Inflammatory macrophage treated with lipopolysaccharide for 1 hour (primary cell): ENCODE measurements at regions not wholly inside any gene's neighbourhood (a gene's known extent, or its start where the extent isn't known, plus 50 kb on each side); places are given as distances from the start of the nearest gene placed in this dataset.

ENCODE experiments used
- DNase-seq, 2 donors: peaks; one replicate each; pipeline ENCODE4 v3.0.0-alpha.2; 2020 to 2022

DNA sequence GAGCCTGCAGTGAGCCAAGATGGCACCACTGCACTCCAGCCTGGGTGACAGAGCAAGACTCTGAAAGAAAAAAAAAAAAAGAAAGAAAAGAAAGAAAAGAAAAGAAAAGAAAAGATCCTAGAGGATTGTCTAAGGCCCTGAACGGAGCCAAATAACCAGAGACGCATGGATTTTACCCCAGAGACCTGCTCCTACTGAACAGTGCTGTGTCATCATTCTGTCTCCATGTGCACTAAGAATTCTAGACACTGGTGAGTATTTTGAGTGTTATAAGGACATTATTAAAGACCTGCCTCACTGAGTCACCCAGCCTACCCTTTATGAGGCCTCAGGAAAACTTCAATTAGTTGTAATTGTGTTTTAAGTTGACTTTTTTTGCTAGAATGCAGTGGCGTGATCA, 61.9 kb upstream of the RIOK3 start:
- no peak for DNase-seq

DNA sequence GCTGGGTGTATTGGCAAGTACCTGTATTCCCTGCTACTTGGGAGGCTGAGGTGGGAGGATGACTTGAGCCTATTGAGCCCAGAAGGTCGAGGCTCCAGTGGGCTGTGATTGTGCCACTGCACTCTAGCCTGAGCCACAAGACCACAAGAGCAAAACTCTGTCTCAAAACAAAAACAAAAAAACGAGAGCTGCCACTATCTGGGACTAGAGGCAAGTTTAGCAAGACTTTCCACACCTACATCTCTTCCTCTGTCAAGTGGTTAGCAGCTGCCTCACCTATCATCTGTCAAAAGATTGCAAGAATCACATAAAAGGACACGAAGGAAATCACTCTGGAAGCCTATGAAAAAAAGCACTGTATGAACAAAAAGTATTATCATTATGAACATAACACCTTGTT, 55.2 kb upstream of the RIOK3 start:
- no peak for DNase-seq

DNA sequence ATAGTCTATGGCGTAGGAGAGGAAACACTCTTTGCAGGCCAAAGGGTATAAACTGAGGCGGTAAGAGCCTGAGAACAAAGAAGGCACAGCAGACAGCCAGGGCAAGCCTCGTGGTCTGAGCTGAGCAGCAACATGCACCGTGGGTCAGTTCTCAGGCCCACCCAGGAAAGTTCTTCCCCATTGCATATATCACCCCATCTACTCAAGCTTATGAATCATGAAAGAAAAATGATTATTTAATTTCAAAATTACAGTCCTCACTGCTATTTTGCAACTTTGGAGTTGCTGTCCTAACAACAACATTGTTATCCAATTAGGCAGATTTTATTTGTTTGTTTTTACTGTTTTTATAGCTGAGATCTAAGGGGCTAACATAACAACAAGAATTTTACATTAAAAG, 54.7 kb upstream of the RIOK3 start:
- no peak for DNase-seq

DNA sequence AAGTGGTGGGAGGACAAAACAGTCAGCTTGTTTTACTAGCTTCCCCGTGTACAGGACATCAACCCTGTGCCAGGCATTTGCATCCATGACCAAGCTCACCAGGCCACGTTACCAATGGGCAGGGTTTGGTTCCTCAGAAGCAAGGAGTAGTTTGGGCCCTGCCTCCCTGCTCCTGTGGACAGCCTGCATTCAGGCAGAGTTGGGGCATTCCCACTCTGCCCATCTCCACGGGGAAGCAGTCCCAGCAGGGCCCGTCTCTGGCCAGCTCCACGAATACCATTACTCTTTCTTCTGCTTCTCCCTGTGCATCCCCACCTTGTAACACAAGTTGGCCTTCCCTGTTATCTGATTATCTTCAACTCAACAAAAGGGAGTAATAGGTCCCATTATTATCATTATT, 54.0 kb upstream of the RIOK3 start:
- no peak for DNase-seq

DNA sequence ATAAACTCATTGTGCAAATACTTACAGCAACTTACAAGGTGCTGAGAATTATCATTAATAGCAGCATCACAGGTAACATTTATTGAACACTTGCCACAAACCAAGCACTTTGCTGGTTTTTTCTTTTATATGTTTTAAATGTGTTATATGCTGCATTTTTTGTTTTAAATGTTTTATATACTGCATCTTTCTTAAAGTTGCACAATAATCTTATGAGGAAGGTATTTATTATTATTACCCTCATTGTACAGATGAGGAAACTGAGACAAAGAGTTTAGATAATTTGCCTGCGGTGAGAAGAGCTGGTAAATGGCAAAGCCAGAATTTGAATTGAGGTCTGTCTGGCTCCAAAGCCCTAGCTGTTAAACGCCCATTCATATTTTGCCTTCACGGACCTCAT, 52.2 kb upstream of the RIOK3 start:
- no peak for DNase-seq

DNA sequence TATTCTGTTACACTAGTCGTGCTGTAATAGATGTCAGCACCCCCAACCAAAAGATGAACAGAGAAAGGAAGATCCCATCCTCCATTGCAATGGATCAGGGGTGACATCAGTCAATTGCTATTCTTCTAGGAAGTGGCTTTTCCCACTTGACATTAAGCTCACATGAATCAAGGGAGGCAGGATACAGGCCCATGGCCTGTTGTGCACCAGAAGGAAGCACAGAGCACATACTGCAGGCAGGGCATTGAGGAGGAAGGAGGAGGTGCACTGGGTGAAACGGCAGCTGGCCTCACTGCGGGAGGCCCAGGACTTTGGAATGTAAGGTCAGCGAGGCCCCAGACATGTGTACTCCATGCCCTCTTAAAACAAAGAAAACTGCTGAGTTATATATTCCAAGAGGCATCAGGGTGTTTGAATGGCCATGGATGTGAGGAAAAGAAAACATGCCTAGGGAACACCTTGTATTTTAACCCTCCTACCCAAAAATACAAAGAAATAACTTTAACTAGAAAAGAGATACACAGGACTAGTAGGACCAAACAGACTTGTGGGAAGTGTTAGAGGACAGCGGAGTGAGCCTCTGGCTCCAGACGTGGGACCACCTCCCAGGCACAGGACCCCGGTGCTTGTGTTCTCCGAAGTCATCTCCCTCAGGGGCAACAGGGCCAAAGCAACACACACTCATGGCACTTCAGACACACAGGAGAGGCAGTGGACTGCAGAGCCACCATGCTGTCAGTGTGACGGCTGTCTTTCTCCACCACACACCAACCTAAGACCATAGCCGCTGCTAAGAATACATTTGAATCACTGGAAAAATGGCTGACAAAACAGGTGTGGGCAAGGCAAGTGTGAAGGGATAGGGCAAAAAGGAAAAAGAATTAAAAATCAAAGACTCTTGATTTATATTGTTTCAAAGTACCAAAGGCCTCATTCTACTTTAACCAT, 51.4 kb upstream of the RIOK3 start:
- DNase-seq, result no peak
